ENCODE measurements at regions not wholly inside any gene's neighbourhood (a gene's known extent, or its start where the extent isn't known, plus 50 kb on each side); places are given as distances from the start of the nearest gene placed in this dataset.
"Not testable (repeated sequence)": the region's sequence is repeated elsewhere in the genome, so short reads cannot be mapped to it uniquely, and the experiment has no call there.

GRCh38 chr3:104438706-104439105 is 928.0 kb upstream of the ALCAM start:
- DNase-seq = no peak

DNA sequence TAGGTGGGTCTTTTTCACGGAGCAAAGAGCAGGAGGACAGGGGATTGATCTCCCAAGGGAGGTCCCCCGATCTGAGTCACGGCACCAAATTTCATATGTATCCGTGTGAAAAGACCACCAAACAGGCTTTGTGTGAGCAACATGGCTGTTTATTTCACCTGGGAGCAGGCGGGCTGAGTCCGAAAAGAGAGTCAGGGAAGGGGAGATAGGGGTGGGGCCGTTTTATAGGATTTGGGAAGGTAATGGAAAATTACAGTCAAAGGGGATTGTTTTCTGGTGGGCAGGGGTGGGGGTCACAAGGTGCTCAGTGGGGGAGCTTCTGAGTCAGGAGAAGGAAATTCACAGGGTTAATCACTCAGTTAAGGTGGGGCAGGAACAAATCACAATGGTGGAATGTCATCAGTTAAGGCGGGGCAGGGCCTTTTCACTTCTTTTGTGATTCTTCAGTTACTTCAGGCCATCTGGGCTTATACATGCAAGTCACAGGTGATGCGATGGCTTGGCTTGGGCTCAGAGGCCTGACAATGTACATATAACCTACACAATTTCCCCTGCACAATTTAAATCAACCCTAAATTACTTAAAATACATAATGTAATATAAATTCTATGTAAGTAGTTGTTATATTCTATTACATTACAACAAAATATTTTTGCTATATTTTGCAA is 921.3 kb upstream of the ALCAM start:
- DNase-seq = not testable (repeated sequence)

DNA sequence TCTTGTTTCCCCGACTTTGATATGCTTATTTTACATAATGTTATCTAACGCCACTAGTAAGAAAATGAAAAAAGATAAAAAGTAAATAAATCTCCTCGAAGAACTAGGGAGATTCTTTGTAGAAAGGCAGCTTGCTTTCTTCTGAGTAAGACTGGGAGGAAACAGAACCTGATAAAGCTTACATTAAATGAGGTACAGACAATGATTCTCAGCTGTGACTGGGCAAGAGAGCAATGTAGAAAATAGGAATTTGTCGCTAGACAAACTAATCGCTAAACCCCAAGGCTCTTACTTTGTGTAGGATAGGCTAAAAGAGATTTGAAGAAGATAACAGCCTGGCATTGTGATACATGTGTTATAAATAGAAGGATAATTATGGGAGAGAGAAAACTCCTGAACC is 919.0 kb upstream of the ALCAM start:
- DNase-seq = no peak

DNA sequence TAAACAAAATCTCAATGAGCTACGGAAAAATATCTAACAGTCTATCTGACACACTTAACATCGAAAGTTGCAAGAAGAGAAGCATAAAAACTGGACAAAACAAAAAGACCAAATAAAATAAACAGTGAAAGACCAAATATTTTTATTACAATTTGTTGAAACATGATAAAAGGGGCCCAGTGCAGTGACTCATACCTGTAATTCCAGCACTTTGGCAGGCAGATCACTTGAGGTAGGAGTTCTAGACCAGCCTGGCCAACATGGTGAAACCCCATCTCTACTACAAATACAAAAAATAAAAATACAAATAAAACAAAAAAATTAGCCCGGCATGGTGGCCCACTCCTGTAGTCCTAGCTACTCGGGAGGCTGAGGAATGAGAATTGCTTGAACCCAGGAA is 914.0 kb upstream of the ALCAM start:
- DNase-seq = no peak

DNA sequence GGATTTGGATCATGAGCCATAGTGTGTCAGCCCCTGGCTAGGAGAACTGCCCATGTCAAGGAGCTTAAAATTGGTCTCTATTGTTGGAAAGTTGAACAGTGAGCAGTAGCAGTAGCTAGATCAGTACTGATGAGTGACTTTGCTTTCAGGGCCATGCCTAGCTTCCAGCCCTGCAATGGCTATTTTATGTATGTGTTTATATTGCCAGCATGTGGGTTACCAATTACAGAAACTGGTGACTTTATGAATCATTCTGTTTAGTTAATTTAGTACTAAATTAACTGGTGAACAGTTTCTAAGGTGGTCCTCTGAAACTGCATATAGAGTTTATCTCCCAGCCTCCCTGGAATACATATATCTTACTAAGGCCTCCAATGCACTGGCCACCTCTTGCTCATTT is 908.1 kb upstream of the ALCAM start:
- no peak for DNase-seq

DNA sequence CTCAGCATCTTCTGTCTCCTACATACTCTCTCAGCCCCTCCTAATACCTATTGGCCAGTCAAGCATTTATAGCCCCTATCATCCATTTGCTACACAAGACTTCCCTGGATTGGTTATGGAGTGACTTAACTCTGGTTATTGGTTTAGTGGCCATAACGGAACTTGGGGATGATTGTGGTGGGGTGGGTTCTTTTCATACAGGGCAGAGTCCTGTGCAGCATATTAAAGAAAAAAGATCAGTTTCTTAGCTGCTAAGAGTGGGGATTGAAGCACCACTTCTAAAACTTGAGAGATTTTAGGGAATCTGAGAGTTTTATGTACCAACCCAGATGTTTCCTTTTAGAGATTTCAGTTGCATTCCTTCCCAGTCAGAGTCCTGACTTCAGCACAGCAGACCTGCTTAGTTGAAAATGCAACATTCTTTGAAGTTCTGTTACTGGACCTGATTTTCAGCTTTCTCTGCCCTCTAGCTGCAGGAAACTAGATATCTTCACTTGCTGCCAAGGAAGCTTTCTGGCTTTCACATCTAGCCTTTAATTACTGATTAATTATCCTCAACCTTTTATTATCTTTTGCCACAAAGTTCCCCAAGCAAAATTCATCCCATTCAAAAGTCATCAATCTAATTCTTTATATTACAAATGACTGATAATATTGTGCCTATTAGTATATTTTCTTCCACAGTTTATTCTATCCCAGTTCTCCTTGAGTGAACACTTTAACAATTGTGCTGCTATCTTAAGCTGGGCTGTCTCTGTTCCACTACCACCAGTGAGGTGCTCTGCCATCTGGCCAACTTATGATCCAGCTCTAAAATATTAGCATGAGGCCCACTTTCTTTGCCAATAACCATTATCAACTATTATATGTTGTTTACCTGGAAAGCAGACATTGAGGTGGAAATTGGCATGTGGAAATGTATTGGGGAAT is 906.0 kb upstream of the ALCAM start:
- DNase-seq = no peak

DNA sequence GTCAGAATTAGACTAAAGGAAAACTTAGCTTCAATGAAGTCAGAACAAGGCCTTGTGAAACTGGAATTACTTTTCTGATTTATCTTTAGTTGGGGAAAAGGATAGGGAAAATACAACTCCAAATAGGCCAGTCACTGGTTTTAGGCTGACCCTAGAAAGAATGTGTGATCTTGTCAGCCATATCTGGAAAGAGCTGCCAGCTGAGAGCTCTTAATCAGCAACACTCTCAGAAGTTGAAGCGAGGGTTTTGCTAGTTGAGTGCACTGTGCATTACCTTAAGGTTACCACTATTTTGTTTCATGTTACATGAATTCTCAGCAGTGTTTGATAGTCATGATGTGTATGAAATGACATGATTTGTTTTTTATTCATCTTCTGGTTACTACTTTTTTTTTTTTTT is 905.3 kb upstream of the ALCAM start:
- DNase-seq = no peak

GRCh38 chr3:104472221-104472620 is 894.5 kb upstream of the ALCAM start:
- no peak for DNase-seq

GRCh38 chr3:104474011-104474410 is 892.7 kb upstream of the ALCAM start:
- no peak for DNase-seq

GRCh38 chr3:104503022-104503421 is 863.7 kb upstream of the ALCAM start:
- no peak for DNase-seq

- no peak for DNase-seq
Measured at GRCh38 chr3:104510131-104510849, 856.4 kb upstream of the ALCAM start.

GRCh38 chr3:104514371-104514770 is 852.3 kb upstream of the ALCAM start:
- no peak for DNase-seq

DNA sequence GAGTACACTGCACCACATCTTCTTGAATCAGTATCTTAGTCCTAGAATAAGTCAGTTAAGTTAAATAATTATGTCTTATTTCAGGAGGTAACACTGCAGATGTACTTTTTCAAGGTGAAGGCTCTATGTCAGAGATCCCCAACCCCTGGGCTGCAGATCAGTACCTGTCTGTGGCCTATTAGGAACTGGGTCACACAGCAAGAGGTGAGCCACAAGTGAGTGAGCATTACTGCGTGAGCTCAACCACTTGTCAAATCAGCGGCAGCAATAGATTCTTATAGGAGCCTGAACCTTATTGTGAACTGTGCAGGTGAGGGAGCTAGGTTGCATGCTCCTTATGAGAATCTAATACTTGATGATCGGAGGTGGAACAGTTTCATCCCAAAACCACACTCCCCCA is 851.9 kb upstream of the ALCAM start:
- DNase-seq = no peak

GRCh38 chr3:104519068-104519467 is 847.6 kb upstream of the ALCAM start:
- DNase-seq = no peak

GRCh38 chr3:104519468-104520227 is 847.1 kb upstream of the ALCAM start:
- DNase-seq = no peak

DNA sequence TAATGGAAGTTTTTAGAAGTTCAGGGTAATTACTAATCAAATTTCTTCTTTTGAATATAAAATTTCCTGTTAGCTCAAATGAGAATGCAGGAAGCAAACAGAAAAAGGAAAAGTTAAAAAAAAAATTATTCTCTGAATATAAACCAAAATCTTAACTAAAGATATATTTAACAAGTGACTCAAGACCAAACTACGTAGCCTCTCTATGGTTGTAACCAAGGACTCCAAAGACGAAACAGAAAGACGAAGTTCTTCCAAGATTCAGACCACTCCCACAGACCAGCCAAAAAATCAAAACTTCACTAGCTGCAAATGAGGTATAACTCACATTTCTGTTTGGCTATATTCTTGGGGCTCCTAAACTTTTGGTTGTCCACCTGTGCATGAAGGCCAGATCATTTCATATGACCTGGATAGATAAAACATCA is 846.5 kb upstream of the ALCAM start:
- no peak for DNase-seq

GRCh38 chr3:104521606-104522336 is 844.9 kb upstream of the ALCAM start:
- no peak for DNase-seq

DNA sequence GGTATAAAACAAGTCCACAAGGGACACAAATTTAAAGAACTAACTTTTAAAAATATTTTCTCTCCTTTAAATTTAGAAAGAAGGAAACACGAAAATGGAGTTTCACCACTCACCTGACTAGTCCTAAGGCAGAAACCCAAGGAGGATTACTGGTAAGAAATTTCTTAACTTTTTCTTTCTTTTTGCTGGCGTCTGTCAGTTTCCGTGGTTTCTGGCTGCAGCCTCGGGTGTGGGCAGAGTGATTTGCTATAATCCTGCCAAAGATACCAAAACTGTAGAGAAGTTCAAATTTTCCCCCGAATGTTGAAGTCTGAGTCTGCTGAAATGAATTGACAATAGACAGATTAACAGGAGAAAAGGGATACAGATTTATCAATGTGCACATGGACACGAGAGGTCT is 843.6 kb upstream of the ALCAM start:
- DNase-seq = no peak

GRCh38 chr3:104526901-104527401 is 839.8 kb upstream of the ALCAM start:
- no peak for DNase-seq

- DNase-seq = no peak
Measured at GRCh38 chr3:104530934-104531333, 835.8 kb upstream of the ALCAM start.

GRCh38 chr3:104536715-104537114 is 830.0 kb upstream of the ALCAM start:
- no peak for DNase-seq

GRCh38 chr3:104537323-104537722 is 829.4 kb upstream of the ALCAM start:
- DNase-seq = no peak
